ENCODE measurements at regions not wholly inside any gene's neighbourhood (a gene's known extent, or its start where the extent isn't known, plus 50 kb on each side); places are given as distances from the start of the nearest gene placed in this dataset.

DNA sequence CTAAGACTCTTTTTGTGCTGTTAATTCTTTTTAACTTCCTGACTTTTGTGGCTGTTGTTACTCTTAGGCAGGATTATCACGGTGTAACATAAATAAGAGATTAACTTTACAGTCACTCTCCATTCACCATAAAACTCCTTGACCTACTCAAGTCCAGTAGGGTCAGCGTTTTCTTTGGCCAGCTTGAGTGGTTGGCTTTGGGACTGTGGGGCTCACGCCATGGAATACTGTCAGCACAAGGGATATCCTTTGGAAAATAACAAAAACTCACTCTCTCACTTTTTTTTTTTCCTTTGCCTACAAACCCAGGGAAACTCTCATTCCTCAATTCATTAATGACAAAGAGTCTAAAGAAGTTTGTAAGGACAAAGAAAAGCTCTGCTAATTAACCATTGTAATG is 89.4 kb upstream of the TLL1 start:
- TF ChIP-seq CTCF (conservative IDR thresholded peaks at IDR 0.05) (no peak), ZFX (IDR thresholded peaks at IDR 0.05) (no peak)
